ENCODE measurements at regions not wholly inside any gene's neighbourhood (a gene's known extent, or its start where the extent isn't known, plus 50 kb on each side); places are given as distances from the start of the nearest gene placed in this dataset.

- Histone ChIP-seq H2BK12ac (ENCODE audit: low read length) (no peak overlapping the region), H4K91ac (ENCODE audit: low read depth, low read length) (no peak overlapping the region), H2AK5ac (ENCODE audit: low read length) (no peak overlapping the region), H3K9ac (ENCODE audit: low read length) (no peak overlapping the region), H3K79me2 (ENCODE audit: control insufficient read depth, insufficient read depth, low read length, poor library complexity) (no peaks in the 10 kb centered on the region), H2AFZ (ENCODE audit: insufficient read depth, low read length, poor library complexity) (no peak overlapping the region), H3K4me1 (ENCODE audit: control insufficient read depth in 1 of 2, insufficient read depth in 2 of 2, low read length in 2 of 2) (no peaks in the 10 kb centered on the region), H3K14ac (ENCODE audit: low read length) (no peak overlapping the region), H3K36me3 (ENCODE audit: control insufficient read depth in 1 of 2, insufficient read depth in 2 of 2, low read length in 2 of 2) (no peaks in the 10 kb centered on the region), H3K4me2 (ENCODE audit: low read length) (no peak overlapping the region), H3K4ac (ENCODE audit: low read depth, low read length) (no peak overlapping the region), H3K4me3 (ENCODE audit: low read depth, low read length) (no peak overlapping the region), H3K27ac (ENCODE audit: low read depth, low read length) (no peak overlapping the region), H2BK120ac (ENCODE audit: insufficient read depth, low read length, poor library complexity) (no peak overlapping the region), H3K23ac (ENCODE audit: low read length) (no peak overlapping the region), H2BK5ac (ENCODE audit: low read depth, low read length, poor library complexity) (no peak overlapping the region), H3K79me1 (ENCODE audit: low read length) (no peaks in the 10 kb centered on the region), H3K27me3 (ENCODE audit: insufficient read depth, low read length) (no peaks in the 10 kb centered on the region), H4K8ac (ENCODE audit: low read depth, low read length) (no peak overlapping the region), H4K12ac (ENCODE audit: low read depth, low read length) (no peak overlapping the region), H3K9me3 (ENCODE audit: insufficient read depth, low read depth, low read length) (no peaks in the 10 kb centered on the region), H3K18ac (ENCODE audit: low read length) (no peak overlapping the region)
- WGBS (ENCODE audit: extremely low coverage, insufficient coverage, insufficient read length): no CpG with 5 or more reads among the region's 1 CpG
- DNase-seq: no peak
Observed at GRCh38 chr12:88922816-88923215, 342.5 kb upstream of the KITLG start.

GRCh38 chr12:88921890-88922532, 341.7 kb upstream of the KITLG start:
- peak; percentile 8 to 17 for DNase-seq
- H3K79me1 ChIP-seq (ENCODE audit: low read length): no peaks in the 10 kb centered on the region
- H4K91ac ChIP-seq (ENCODE audit: low read depth, low read length): no peak overlapping the region
- no peak overlapping the region for H2BK5ac ChIP-seq (ENCODE audit: low read depth, low read length, poor library complexity)
- H3K23ac ChIP-seq (ENCODE audit: low read length): no peak overlapping the region
- no peaks in the 10 kb centered on the region for H3K36me3 ChIP-seq (ENCODE audit: control insufficient read depth in 1 of 2, insufficient read depth in 2 of 2, low read length in 2 of 2)
- no peaks in the 10 kb centered on the region for H3K79me2 ChIP-seq (ENCODE audit: control insufficient read depth, insufficient read depth, low read length, poor library complexity)
- H2AFZ ChIP-seq (ENCODE audit: insufficient read depth, low read length, poor library complexity): no peak overlapping the region
- H3K27me3 ChIP-seq (ENCODE audit: insufficient read depth, low read length): no peaks in the 10 kb centered on the region
- no peak overlapping the region for H3K14ac ChIP-seq (ENCODE audit: low read length)
- H4K8ac ChIP-seq (ENCODE audit: low read depth, low read length): no peak overlapping the region
- H3K27ac ChIP-seq (ENCODE audit: low read depth, low read length): no peak overlapping the region
- WGBS (ENCODE audit: extremely low coverage, insufficient coverage, insufficient read length): no CpG with 5 or more reads among the region's 3 CpGs
- H3K9me3 ChIP-seq (ENCODE audit: insufficient read depth, low read depth, low read length): no peaks in the 10 kb centered on the region
- no peak overlapping the region for H3K4me3 ChIP-seq (ENCODE audit: low read depth, low read length)
- no peak overlapping the region for H3K18ac ChIP-seq (ENCODE audit: low read length)
- H2BK120ac ChIP-seq (ENCODE audit: insufficient read depth, low read length, poor library complexity): no peak overlapping the region
- H2AK5ac ChIP-seq (ENCODE audit: low read length): no peak overlapping the region
- no peak overlapping the region for H4K12ac ChIP-seq (ENCODE audit: low read depth, low read length)
- no peak overlapping the region for H3K9ac ChIP-seq (ENCODE audit: low read length)
- no peaks in the 10 kb centered on the region for H3K4me1 ChIP-seq (ENCODE audit: control insufficient read depth in 1 of 2, insufficient read depth in 2 of 2, low read length in 2 of 2)
- no peak overlapping the region for H2BK12ac ChIP-seq (ENCODE audit: low read length)
- no peak overlapping the region for H3K4me2 ChIP-seq (ENCODE audit: low read length)
- no peak overlapping the region for H3K4ac ChIP-seq (ENCODE audit: low read depth, low read length)

- H2AK5ac ChIP-seq (ENCODE audit: low read length): no peak overlapping the region
- no peak overlapping the region for H3K14ac ChIP-seq (ENCODE audit: low read length)
- no peak for DNase-seq
- no peaks in the 10 kb centered on the region for H3K79me1 ChIP-seq (ENCODE audit: low read length)
- H2BK12ac ChIP-seq (ENCODE audit: low read length): no peak overlapping the region
- no peak overlapping the region for H4K12ac ChIP-seq (ENCODE audit: low read depth, low read length)
- no peak overlapping the region for H2BK120ac ChIP-seq (ENCODE audit: insufficient read depth, low read length, poor library complexity)
- H3K9me3 ChIP-seq (ENCODE audit: insufficient read depth, low read depth, low read length): no peaks in the 10 kb centered on the region
- H2AFZ ChIP-seq (ENCODE audit: insufficient read depth, low read length, poor library complexity): no peak overlapping the region
- no peak overlapping the region for H4K91ac ChIP-seq (ENCODE audit: low read depth, low read length)
- H3K23ac ChIP-seq (ENCODE audit: low read length): no peak overlapping the region
- H3K36me3 ChIP-seq (ENCODE audit: control insufficient read depth in 1 of 2, insufficient read depth in 2 of 2, low read length in 2 of 2): no peaks in the 10 kb centered on the region
- WGBS (ENCODE audit: extremely low coverage, insufficient coverage, insufficient read length): no CpG with 5 or more reads among the region's 1 CpG
- H4K8ac ChIP-seq (ENCODE audit: low read depth, low read length): no peak overlapping the region
- no peak overlapping the region for H3K27ac ChIP-seq (ENCODE audit: low read depth, low read length)
- no peak overlapping the region for H2BK5ac ChIP-seq (ENCODE audit: low read depth, low read length, poor library complexity)
- H3K9ac ChIP-seq (ENCODE audit: low read length): no peak overlapping the region
- H3K79me2 ChIP-seq (ENCODE audit: control insufficient read depth, insufficient read depth, low read length, poor library complexity): no peaks in the 10 kb centered on the region
- no peak overlapping the region for H3K4me3 ChIP-seq (ENCODE audit: low read depth, low read length)
- no peak overlapping the region for H3K18ac ChIP-seq (ENCODE audit: low read length)
- H3K4ac ChIP-seq (ENCODE audit: low read depth, low read length): no peak overlapping the region
- H3K27me3 ChIP-seq (ENCODE audit: insufficient read depth, low read length): no peaks in the 10 kb centered on the region
- H3K4me1 ChIP-seq (ENCODE audit: control insufficient read depth in 1 of 2, insufficient read depth in 2 of 2, low read length in 2 of 2): no peaks in the 10 kb centered on the region
- H3K4me2 ChIP-seq (ENCODE audit: low read length): no peak overlapping the region
Observed at GRCh38 chr12:88921434-88921833, 341.2 kb upstream of the KITLG start.

- Histone ChIP-seq H3K4me2 (ENCODE audit: low read length) (no peak overlapping the region), H2AK5ac (ENCODE audit: low read length) (no peak overlapping the region), H3K4me3 (ENCODE audit: low read depth, low read length) (no peak overlapping the region), H2BK12ac (ENCODE audit: low read length) (no peak overlapping the region), H3K9me3 (ENCODE audit: insufficient read depth, low read depth, low read length) (peaks cover 2% of the 10 kb centered on the region), H3K23ac (ENCODE audit: low read length) (no peak overlapping the region), H3K36me3 (ENCODE audit: control insufficient read depth in 1 of 2, insufficient read depth in 2 of 2, low read length in 2 of 2) (no peaks in the 10 kb centered on the region), H3K27ac (ENCODE audit: low read depth, low read length) (no peak overlapping the region), H2AFZ (ENCODE audit: insufficient read depth, low read length, poor library complexity) (no peak overlapping the region), H2BK5ac (ENCODE audit: low read depth, low read length, poor library complexity) (no peak overlapping the region), H3K79me1 (ENCODE audit: low read length) (no peaks in the 10 kb centered on the region), H3K9ac (ENCODE audit: low read length) (no peak overlapping the region), H3K4me1 (ENCODE audit: control insufficient read depth in 1 of 2, insufficient read depth in 2 of 2, low read length in 2 of 2) (no peaks in the 10 kb centered on the region), H3K4ac (ENCODE audit: low read depth, low read length) (no peak overlapping the region), H2BK120ac (ENCODE audit: insufficient read depth, low read length, poor library complexity) (no peak overlapping the region), H4K91ac (ENCODE audit: low read depth, low read length) (no peak overlapping the region), H3K79me2 (ENCODE audit: control insufficient read depth, insufficient read depth, low read length, poor library complexity) (no peaks in the 10 kb centered on the region), H3K14ac (ENCODE audit: low read length) (no peak overlapping the region), H4K8ac (ENCODE audit: low read depth, low read length) (no peak overlapping the region), H3K18ac (ENCODE audit: low read length) (no peak overlapping the region), H3K27me3 (ENCODE audit: insufficient read depth, low read length) (no peaks in the 10 kb centered on the region), H4K12ac (ENCODE audit: low read depth, low read length) (no peak overlapping the region)
- no CpG with 5 or more reads among the region's 1 CpG for WGBS (ENCODE audit: extremely low coverage, insufficient coverage, insufficient read length)
- no peak for DNase-seq
Observed at GRCh38 chr12:88918161-88918560, 337.9 kb upstream of the KITLG start.

Data from trophoblast cell (in vitro differentiated cells and primary cell).